CD8-positive, alpha-beta memory T cell (primary cell): ENCODE measurements at regions not wholly inside any gene's neighbourhood (a gene's known extent, or its start where the extent isn't known, plus 50 kb on each side); places are given as distances from the start of the nearest gene placed in this dataset.

Source experiments
- CTCF ChIA-PET: fragments of 350-600 bp; sonication (Branson Sonifier 250); formaldehyde crosslinking; loops from one replicate; lab custom pipeline; 2021; ENCODE audit warnings: antibody characterized with exemption; lab: Charles Lee
- POLR2A ChIA-PET: fragments of 350-600 bp; sonication (Branson Sonifier 250); formaldehyde crosslinking; loops from one replicate; lab custom pipeline; 2021; ENCODE audit warnings: antibody characterized with exemption; lab: Charles Lee
- DNase-seq, 5 donors: peaks; one replicate each; pipeline versions ENCODE4 v3.0.0 to v3.0.0-alpha.2; 2020 to 2022; ENCODE audit warnings: mixed read lengths in 1 of 5
- H3K27ac ChIP-seq: one replicate; pipeline ENCODE4 v1.7.0; 2013; ENCODE audit warnings: low read depth, mild to moderate bottlenecking, low read length, moderate library complexity
- H3K27me3 ChIP-seq: 2 replicates; pipeline ENCODE4 v1.7.0; 2013; ENCODE audit warnings: low read length, mild to moderate bottlenecking; ENCODE audit not compliant: insufficient read depth, poor library complexity, severe bottlenecking
- H3K36me3 ChIP-seq: 2 replicates; pipeline ENCODE4 v1.7.0; 2013; ENCODE audit warnings: mild to moderate bottlenecking, low read length, moderate library complexity; ENCODE audit not compliant: insufficient read depth
- H3K4me1 ChIP-seq: 2 replicates; pipeline ENCODE4 v1.7.0; 2013; ENCODE audit warnings: mild to moderate bottlenecking, low read length, moderate library complexity; ENCODE audit not compliant: insufficient read depth
- H3K4me3 ChIP-seq: 2 replicates; pipeline ENCODE4 v1.7.0; 2013; ENCODE audit warnings: mild to moderate bottlenecking, low read length
- H3K9me3 ChIP-seq: 2 replicates; pipeline ENCODE4 v1.7.0; 2013; ENCODE audit warnings: mild to moderate bottlenecking, low read length
- H3K27ac Mint-ChIP-seq, 8 donors: one replicate each; pipeline ENCODE4 v1.8.0; 2020 to 2021; ENCODE audit warnings: mixed read lengths in 8 of 8, mild to moderate bottlenecking in 6 of 8, inconsistent platforms in 3 of 8, moderate library complexity in 3 of 8
- H3K27me3 Mint-ChIP-seq, 2 donors: one replicate each; pipeline ENCODE4 v1.8.0; 2020 to 2021; ENCODE audit warnings: mixed read lengths in 2 of 2, mild to moderate bottlenecking in 1 of 2, moderate library complexity in 1 of 2
- H3K36me3 Mint-ChIP-seq, 3 donors: one replicate each; pipeline ENCODE4 v1.8.0; 2020 to 2021; ENCODE audit warnings: mixed read lengths in 3 of 3, inconsistent platforms in 1 of 3, mild to moderate bottlenecking in 1 of 3
- H3K4me1 Mint-ChIP-seq, 3 donors: one replicate each; pipeline ENCODE4 v1.8.0; 2020 to 2021; ENCODE audit warnings: mixed read lengths in 3 of 3, inconsistent platforms in 1 of 3, mild to moderate bottlenecking in 1 of 3
- H3K4me3 Mint-ChIP-seq, 7 donors: one replicate each; pipeline ENCODE4 v1.8.0; 2020 to 2021; ENCODE audit warnings: mixed read lengths in 7 of 7, mild to moderate bottlenecking in 6 of 7, moderate library complexity in 4 of 7, inconsistent platforms in 2 of 7
- H3K9me3 Mint-ChIP-seq, 5 donors: one replicate each; pipeline ENCODE4 v1.8.0; 2020 to 2022; ENCODE audit warnings: mixed read lengths in 5 of 5, mild to moderate bottlenecking in 3 of 5, moderate library complexity in 2 of 5, inconsistent platforms in 1 of 5

DNA sequence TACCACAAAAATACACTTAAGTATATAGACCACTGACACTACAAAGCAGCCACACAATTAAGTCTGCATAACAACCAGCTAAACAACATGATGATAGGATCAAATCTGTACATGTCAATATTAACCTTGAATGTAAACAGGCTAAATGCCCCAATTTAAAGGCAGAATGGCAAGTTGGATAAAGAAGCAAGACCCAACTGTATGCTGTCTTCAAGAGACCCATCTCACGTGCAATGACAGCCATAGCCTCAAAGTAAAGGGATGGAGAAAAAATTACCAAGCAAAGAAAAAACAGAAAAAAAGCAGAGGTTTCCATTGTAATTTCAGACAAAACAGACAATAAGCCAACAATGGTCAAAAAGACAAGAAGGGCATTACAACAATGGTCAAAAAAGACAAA, 77.3 kb upstream of the APC start:
- no peak overlapping the region for H3K27ac ChIP-seq
- peaks cover 0 to 17% (median 2%) of the 10 kb centered on the region in 3 donors for H3K36me3 Mint-ChIP-seq
- H3K4me3 Mint-ChIP-seq = no peak overlapping the region
- no peak overlapping the region for H3K4me3 ChIP-seq
- H3K4me1 Mint-ChIP-seq = no peaks in the 10 kb centered on the region
- no peaks in the 10 kb centered on the region for H3K9me3 ChIP-seq
- H3K9me3 Mint-ChIP-seq = peaks cover 12 to 20% (median 14%) of the 10 kb centered on the region in 5 donors
- POLR2A ChIA-PET = no interaction called here
- no peak overlapping the region for H3K27ac Mint-ChIP-seq
- no peaks in the 10 kb centered on the region for H3K27me3 ChIP-seq
- no peaks in the 10 kb centered on the region for H3K4me1 ChIP-seq
- no peak for DNase-seq
- CTCF ChIA-PET = no interaction called here
- H3K36me3 ChIP-seq = no peaks in the 10 kb centered on the region
- peaks cover 11 to 22% of the 10 kb centered on the region in 2 donors for H3K27me3 Mint-ChIP-seq

DNA sequence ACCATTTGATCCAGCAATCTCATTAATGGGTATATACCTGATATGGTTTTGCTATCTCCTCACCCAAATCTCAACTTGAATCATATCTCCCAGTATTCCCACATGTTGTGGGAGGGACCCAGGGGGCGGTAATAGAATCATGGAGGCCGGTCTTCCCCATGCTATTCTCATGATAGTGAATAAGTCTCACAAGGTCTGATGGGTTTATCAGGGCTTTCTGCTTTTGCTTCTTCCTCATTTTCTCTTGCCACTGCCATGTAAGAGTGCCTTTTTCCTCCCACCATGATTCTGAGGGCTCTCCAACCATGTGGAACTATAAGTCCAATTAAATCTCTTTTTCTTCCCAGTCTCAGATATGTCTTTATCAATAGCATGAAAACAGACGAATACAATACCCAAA, 74.5 kb upstream of the APC start:
- Histone ChIP-seq H3K4me1 (no peaks in the 10 kb centered on the region), H3K9me3 (no peaks in the 10 kb centered on the region), H3K27me3 (no peaks in the 10 kb centered on the region), H3K36me3 (no peaks in the 10 kb centered on the region), H3K4me3 (no peak overlapping the region), H3K27ac (no peak overlapping the region)
- peaks cover 0 to 17% (median 2%) of the 10 kb centered on the region in 3 donors for H3K36me3 Mint-ChIP-seq
- H3K9me3 Mint-ChIP-seq = peaks cover 12 to 20% (median 14%) of the 10 kb centered on the region in 5 donors
- no peak for DNase-seq
- POLR2A ChIA-PET = no interaction called here
- peaks cover 9 to 12% of the 10 kb centered on the region in 2 donors for H3K27me3 Mint-ChIP-seq
- no peaks in the 10 kb centered on the region for H3K4me1 Mint-ChIP-seq
- H3K27ac Mint-ChIP-seq = no peak overlapping the region
- no peak overlapping the region for H3K4me3 Mint-ChIP-seq
- CTCF ChIA-PET = no interaction called here

DNA sequence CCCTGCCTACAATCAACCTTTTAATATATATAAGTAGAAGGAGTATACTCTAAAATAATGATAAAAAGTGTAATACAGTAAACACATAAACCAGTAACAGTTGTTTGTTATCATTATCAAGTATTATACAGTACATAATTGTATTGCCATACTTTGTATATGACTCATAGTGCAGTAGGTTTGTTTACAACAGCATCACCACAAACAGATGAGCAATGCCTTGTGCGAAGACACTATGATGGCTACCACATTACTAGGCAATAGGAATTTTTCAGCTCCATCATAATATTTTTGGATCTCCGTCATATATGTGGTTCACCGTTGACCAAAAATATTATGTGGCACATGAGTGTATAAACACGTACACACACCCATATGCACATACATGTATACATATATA, 69.7 kb upstream of the APC start:
- Mint-ChIP-seq H3K4me3 (no peak overlapping the region), H3K36me3 (no peaks in the 10 kb centered on the region)

DNA sequence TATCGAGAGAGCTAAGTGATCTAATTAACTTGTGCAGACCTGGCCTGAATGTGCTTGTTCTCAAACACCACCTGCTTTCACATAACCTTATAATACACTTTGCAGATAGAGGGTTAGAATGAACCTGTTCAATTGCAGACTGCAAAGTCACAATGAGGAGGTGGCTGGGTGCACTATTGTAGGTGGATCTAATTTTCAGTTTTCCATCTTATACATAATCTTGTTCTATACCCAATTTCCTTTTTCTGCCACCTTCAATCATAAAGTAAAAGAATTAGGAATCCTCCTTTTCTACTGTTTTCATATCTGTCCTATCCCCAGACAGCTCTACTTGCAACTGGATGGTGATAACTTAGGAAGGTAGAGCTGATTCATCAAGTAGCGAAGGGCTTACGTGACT, 68.8 kb upstream of the APC start:
- H3K27ac Mint-ChIP-seq = no peak overlapping the region
- no peak overlapping the region for H3K27ac ChIP-seq
- POLR2A ChIA-PET = no interaction called here

More for the DNA sequence above, 69.7 kb upstream of the APC start:
- no peaks in the 10 kb centered on the region for H3K9me3 ChIP-seq
- no peak overlapping the region for H3K4me3 ChIP-seq
- H3K27ac ChIP-seq = no peak overlapping the region
- no peaks in the 10 kb centered on the region for H3K9me3 Mint-ChIP-seq
- H3K4me1 Mint-ChIP-seq = no peaks in the 10 kb centered on the region
- POLR2A ChIA-PET = no interaction called here
- H3K27ac Mint-ChIP-seq = no peak overlapping the region
- H3K27me3 ChIP-seq = no peaks in the 10 kb centered on the region
- no peaks in the 10 kb centered on the region for H3K4me1 ChIP-seq
- H3K27me3 Mint-ChIP-seq = peaks cover 0 to 6% of the 10 kb centered on the region in 2 donors
- CTCF ChIA-PET = no interaction called here
- H3K36me3 ChIP-seq = no peaks in the 10 kb centered on the region
- DNase-seq = no peak

DNA sequence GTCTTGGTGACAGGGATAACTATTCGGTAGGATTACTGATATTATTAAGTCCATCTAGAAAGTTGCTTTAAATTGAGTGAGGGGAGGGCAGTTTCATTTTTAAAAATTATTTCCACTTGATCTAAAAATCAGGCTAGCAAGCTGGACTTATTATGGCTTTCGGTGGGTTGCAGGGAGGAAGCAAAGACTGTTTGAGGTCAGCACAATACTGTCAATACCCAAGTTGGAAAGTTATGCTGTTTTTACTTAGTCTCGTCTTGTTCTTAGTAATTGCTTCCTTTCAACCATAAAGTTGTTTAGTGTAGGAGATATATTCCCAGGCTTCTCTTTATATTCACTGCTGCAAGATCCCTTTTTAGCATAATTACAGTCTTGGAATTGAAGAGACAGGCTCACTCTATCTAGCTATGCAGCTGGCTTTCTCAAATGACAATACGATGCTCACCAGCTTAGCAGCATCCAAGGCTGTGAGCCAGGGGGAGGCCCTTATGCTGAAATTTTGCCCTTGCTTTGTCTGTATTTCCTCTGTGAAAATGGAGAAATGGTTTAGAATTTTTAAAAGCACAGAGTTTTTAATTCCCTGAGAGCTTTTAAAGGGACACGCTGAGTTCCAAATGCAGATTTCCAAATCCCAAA, 68.2 kb upstream of the APC start:
- no peaks in the 10 kb centered on the region for H3K4me1 ChIP-seq
- no peak overlapping the region for H3K27ac ChIP-seq
- H3K27me3 Mint-ChIP-seq = peaks cover 4 to 6% of the 10 kb centered on the region in 2 donors
- ChIA-PET POLR2A (no interaction called here), CTCF (interaction anchor here (1.0 kb wide), 1 partner anchor 16 kb away, joined by 3 read pairs; no protein-coding TSS in a partner anchor)
- no peak for DNase-seq
- H3K9me3 ChIP-seq = no peaks in the 10 kb centered on the region
- no peak overlapping the region for H3K4me3 ChIP-seq
- H3K4me1 Mint-ChIP-seq = no peaks in the 10 kb centered on the region
- no peaks in the 10 kb centered on the region for H3K36me3 Mint-ChIP-seq
- no peaks in the 10 kb centered on the region for H3K9me3 Mint-ChIP-seq
- no peak overlapping the region for H3K27ac Mint-ChIP-seq
- no peaks in the 10 kb centered on the region for H3K27me3 ChIP-seq
- no peaks in the 10 kb centered on the region for H3K36me3 ChIP-seq
- no peak overlapping the region for H3K4me3 Mint-ChIP-seq

More for the DNA sequence above, 68.8 kb upstream of the APC start:
- no peaks in the 10 kb centered on the region for H3K9me3 Mint-ChIP-seq
- H3K4me1 Mint-ChIP-seq = no peaks in the 10 kb centered on the region
- no peak overlapping the region for H3K4me3 Mint-ChIP-seq
- no peaks in the 10 kb centered on the region for H3K9me3 ChIP-seq
- CTCF ChIA-PET = interaction anchor here (1.0 kb wide), 1 partner anchor 16 kb away, joined by 3 read pairs; no protein-coding TSS in a partner anchor
- H3K36me3 ChIP-seq = no peaks in the 10 kb centered on the region
- no peak for DNase-seq
- no peaks in the 10 kb centered on the region for H3K27me3 ChIP-seq
- no peak overlapping the region for H3K4me3 ChIP-seq
- no peaks in the 10 kb centered on the region for H3K4me1 ChIP-seq
- no peaks in the 10 kb centered on the region for H3K36me3 Mint-ChIP-seq
- peaks cover 1 to 6% of the 10 kb centered on the region in 2 donors for H3K27me3 Mint-ChIP-seq

DNA sequence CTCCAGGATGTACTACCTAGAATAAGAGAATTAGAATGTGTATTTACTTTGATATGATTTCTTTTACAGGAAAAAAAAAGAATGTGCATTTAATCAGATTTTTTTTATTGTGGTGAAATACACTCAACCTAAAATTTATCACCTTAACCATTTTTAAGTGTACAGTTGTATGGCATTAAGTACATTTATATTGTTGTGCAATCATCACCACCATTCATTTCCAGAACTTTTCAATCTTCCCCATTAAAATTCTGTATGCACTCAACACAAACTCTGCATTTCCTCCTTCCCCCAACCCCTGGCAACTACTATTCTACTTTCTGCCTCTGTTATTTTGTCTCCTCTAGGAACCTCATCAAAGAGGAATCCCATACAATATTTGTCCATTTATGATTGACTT, 66.0 kb upstream of the APC start:
- Histone ChIP-seq H3K27me3 (no peaks in the 10 kb centered on the region), H3K27ac (no peak overlapping the region), H3K36me3 (no peaks in the 10 kb centered on the region), H3K4me1 (no peaks in the 10 kb centered on the region), H3K9me3 (no peaks in the 10 kb centered on the region), H3K4me3 (no peak overlapping the region)
- H3K27me3 Mint-ChIP-seq = peaks cover 13 to 15% of the 10 kb centered on the region in 2 donors
- CTCF ChIA-PET = no interaction called here
- no peak overlapping the region for H3K27ac Mint-ChIP-seq
- no peaks in the 10 kb centered on the region for H3K4me1 Mint-ChIP-seq
- H3K36me3 Mint-ChIP-seq = no peaks in the 10 kb centered on the region
- no peak overlapping the region for H3K4me3 Mint-ChIP-seq
- no peaks in the 10 kb centered on the region for H3K9me3 Mint-ChIP-seq
- POLR2A ChIA-PET = no interaction called here
- DNase-seq = no peak

DNA sequence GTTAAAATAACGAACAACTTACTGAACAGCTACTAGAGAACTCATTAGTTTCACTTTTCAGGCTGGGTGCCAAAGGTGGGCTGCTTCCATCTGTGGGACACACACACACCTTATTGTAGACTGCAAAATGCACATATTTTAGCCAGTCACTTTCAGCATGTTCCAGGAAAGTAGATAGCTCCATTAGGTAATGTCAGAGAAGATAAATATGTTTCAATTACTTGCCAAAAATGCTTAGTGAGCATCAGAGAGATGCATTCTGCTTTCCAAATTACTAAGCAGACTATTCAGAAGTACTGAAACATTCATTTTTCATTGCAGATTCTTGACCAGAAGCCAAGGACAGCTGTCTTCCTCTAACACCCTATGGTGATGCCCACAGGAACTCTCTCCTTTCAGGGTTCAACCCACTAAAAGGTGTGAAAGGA, 56.2 kb upstream of the APC start:
- CTCF ChIA-PET = no interaction called here
- no peak overlapping the region for H3K4me3 ChIP-seq
- H3K36me3 Mint-ChIP-seq = peaks cover 0 to 3% (median 0%) of the 10 kb centered on the region in 3 donors

DNA sequence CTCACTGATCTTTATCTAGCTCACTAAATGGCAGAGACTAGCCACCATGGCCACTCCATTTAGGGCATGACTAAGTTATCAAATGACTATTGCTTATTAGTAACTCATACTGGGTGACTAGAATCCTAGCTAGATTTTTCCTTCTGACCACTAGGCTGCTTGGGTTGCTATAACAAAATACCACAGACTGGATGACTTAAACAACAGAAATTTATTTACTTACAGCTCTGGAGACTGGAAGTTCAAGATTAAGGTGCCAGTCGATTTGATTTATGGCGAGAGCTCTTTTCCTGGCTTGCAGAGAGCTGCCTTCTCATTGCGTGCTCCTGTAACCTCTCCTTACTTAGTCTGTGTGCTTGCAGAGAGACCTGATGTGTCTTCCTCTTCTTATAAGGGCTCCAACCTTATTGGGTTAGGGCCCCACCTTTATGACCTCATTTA, 55.0 kb upstream of the APC start:
- POLR2A ChIA-PET = no interaction called here
- Mint-ChIP-seq H3K27me3 (peaks cover 20 to 56% of the 10 kb centered on the region in 2 donors), H3K4me3 (no peak overlapping the region), H3K4me1 (peaks cover 0 to 4% (median 1%) of the 10 kb centered on the region in 3 donors), H3K27ac (no peak overlapping the region), H3K36me3 (peaks cover 0 to 3% (median 0%) of the 10 kb centered on the region in 3 donors), H3K9me3 (peaks cover 0 to 6% (median 0%) of the 10 kb centered on the region in 5 donors)
- Histone ChIP-seq H3K4me3 (no peak overlapping the region), H3K36me3 (no peaks in the 10 kb centered on the region), H3K27me3 (no peaks in the 10 kb centered on the region), H3K27ac (no peak overlapping the region), H3K9me3 (no peaks in the 10 kb centered on the region), H3K4me1 (no peaks in the 10 kb centered on the region)
- DNase-seq = no peak
- CTCF ChIA-PET = no interaction called here

More for the DNA sequence above, 56.2 kb upstream of the APC start:
- no peaks in the 10 kb centered on the region for H3K36me3 ChIP-seq
- Mint-ChIP-seq H3K27me3 (peaks cover 27 to 61% of the 10 kb centered on the region in 2 donors), H3K4me1 (peaks cover 0 to 4% (median 1%) of the 10 kb centered on the region in 3 donors), H3K27ac (peak overlapping the region in 1 of 8 donors; percentile 66), H3K4me3 (no peak overlapping the region), H3K9me3 (peaks cover 0 to 6% (median 0%) of the 10 kb centered on the region in 5 donors)
- no peak for DNase-seq
- H3K27ac ChIP-seq = no peak overlapping the region
- POLR2A ChIA-PET = no interaction called here
- H3K9me3 ChIP-seq = no peaks in the 10 kb centered on the region
- H3K27me3 ChIP-seq = no peaks in the 10 kb centered on the region
- no peaks in the 10 kb centered on the region for H3K4me1 ChIP-seq
